ENCODE measurements at regions not wholly inside any gene's neighbourhood (a gene's known extent, or its start where the extent isn't known, plus 50 kb on each side); places are given as distances from the start of the nearest gene placed in this dataset.

DNA sequence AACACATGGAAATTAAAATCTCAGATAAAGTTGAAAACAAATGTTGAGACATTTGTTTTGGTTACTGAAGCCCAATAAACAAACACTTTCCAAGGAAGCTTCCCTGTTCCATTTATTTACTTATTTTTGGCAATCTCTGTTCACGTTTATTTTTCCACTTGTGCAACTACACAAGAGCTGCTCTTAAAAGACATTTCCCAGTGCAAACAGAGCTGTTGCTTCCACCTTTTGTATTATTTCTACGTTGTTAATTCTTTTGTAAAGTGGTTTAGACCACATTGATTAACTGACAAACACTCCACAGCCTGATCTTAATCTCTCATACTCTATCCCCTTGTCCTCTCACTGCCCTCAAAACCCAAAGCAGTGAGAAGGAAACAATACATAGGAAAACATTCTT is 757.6 kb downstream of the LIG4 start:
- peak; percentile 88 for DNase-seq

DNA sequence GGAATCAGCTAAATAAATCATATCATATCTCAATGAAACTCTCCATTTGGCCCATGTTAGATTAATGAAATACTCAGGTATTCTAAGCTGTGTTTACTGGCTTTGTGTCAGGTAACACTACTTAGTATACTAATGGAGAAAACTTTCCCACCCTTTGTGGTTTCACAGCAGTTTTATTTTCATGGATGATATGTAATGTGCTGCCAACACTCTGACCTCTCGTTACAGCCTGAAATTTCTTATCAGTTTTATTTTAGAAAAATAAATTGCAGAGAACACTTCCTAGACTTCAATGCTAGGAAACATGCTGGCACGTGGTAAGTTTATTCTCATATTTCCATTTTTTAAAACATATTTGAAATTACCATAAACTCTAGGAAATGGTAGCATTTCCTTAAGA is 758.9 kb downstream of the LIG4 start:
- DNase-seq: no peak

DNA sequence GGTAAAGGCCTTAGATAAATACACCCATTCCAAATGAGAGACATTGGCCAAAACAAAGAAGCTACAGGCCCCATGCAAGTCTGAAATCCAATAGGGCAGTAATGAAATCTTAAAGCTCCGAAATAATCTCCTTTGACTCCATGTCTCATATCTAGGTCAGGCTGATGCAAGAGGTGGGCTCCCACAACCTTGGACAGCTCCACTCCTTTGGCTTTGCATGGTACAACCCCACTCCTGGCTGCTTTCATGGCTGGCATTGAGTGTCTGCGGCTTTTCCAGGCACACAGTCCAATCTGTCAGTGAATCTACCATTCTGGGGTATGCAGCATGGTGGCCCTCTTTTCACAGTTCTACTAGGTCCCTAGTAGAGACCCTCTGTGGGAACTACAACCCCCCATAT is 762.5 kb downstream of the LIG4 start:
- DNase-seq: no peak

DNA sequence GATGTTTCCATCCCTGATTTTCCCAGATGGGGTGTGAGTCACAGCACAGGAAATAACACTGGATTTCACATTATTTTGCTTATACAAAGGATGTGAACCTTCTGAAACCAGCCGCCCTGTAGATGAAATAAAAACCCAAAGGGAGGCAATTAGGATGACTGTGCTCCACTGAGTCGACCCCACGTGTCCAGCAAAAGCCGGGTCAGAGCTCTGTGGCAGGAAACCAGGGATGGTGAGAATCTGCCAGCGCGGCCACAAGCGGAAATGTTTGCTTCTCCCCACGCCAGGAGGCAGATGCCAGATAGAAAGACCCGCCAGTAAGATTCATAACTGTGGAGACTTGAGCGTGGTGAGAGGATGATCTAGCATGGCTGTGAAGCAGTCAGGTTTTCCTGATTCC is 764.4 kb downstream of the LIG4 start:
- no peak for DNase-seq

DNA sequence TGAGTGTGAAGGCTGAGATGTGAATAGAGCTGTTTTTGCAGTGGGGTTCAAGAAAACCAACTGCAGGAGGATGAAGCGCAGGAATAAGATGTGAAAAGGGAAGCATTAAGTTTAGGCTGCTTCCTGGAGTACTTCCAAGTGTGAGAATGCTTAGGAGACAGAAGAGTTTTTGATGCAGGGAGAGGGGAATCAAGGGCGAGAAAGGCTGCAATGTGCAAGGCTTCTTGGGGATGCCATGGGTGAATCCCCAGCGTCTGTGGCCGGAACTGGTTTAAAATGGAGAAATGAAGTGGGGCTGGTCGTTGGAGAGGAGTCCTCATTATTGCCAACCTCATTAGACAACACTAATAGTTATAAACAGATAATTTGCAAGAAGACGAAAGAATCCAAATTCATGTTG is 764.9 kb downstream of the LIG4 start:
- DNase-seq: no peak

DNA sequence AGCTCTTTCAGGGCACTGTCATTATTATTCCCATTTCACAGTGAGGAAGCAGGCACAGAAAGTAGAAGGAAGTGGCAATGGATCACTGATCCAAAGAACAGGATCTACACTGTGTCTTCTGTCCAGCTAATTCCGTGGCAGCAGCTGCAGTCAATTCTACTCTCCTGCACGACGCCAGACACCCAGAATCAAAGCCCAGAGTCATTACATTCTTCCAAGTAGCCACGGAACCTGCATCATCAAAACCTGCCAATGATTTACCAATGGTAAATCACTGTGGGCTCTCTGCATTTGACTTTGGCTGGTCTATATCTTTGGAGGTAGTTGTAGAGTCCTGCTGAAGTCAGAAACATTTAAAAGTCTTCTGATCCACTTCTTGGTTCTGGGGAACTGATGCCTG is 767.7 kb downstream of the LIG4 start:
- DNase-seq: no peak

DNA sequence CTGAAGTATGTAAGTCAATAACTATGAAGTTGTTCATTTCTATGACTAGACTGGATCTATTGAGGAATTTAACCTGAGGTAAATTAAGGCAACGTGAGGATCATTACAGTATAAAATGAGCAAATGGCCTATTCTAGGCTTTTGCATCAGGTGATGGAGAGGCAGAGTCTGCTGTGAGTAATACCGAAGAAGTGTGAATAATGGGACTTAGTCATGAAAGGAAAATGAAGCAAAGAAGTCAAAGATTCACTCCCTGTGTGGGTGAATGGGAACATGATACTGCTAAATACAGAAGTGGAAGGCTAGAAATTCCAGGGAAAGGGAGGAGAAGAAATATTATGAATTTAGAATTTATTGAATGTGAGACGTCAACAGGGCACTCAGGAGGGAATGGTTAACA is 774.1 kb downstream of the LIG4 start:
- DNase-seq: no peak

DNA sequence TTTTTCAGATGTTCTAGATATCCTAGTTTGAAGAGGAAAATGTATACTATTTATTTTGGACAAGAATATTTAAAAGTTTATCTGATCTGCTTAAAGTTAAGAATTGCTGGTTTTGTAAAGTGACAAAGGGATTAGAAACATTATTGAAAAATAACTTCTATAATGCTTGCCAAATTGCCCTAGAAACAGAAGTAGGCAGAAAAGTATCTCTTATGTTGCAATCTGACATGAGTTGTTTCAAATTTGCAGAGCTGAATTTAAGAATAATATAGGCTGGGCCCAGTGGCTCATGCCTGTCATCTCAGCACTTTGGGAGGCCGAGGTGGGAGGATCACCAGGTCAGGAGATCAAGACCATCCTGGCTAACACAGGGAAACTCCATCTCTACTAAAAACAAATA is 777.1 kb downstream of the LIG4 start:
- no peak for DNase-seq

DNA sequence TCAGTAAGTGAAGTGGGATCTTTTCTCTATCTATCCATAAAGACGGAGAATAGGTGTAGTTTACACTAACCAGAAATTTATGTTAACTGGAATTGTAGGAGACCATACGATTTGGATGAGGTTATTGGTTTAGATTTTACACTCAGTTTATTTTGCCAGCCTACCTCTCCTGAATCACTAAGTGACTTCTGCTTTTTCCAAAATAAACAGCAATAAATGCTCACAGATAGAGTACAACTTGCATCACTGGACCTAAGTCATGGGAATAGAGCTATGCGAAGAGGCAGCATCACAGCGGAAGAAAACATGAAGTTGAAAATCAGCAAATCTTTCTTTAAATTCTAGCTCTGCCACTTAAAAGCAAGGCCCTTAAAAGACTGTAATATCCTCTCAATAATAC is 781.0 kb downstream of the LIG4 start:
- DNase-seq: no peak

DNA sequence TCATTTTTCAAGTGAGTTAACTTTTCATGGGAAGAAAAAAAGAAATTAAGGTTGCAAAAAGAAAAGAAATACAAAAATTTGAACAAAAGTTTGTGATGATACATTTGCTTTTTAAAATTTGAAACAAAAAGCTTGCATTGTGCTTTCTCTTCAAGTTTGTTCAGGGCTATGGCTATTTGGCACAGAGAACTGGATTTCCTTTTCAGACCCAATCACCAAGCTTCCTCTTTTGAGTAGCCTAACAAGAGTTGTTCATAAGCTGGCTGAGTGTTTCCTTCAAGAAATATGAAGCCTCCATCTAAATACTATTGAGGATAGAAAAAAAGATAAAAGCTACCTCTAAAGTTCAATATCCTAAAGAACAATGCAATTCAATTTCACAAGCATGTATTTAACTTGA is 787.8 kb downstream of the LIG4 start:
- DNase-seq: no peak

DNA sequence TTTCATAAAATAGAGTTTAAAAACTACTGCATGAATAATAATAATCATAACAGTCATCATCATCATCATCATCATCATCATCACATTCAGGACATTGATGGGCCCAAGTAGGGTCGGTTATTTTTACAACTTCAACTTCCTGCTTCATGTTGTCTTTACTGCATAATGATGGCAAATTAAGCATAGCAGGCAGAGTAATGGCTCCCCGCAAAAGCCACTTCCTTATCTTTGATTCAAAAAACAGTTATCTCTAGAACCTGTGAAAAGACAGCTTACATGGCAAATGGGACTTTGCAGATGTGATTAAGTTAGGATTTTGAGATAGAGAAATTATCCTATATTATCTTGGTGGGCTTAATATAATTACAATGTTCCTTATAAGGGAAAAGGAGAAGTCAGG is 792.9 kb downstream of the LIG4 start:
- no peak for DNase-seq

DNA sequence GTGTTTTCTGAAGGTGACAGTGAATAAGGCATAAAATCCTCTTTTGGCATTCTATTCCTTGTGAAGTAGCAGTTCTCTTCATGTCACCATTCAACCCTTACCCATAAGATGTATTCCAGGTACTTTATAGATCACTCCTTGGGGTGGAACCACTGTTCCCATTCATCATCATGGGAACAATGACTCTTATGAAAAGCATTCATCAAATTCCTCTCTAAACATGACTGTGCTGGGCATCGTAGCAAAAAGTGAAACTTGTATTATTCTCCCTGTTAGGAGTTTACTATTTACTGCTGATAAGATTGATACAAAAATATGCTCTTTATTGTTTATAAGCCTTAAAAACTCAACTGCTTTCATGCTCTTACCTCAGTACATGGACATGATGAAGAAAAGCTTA is 793.4 kb downstream of the LIG4 start:
- no peak for DNase-seq

DNA sequence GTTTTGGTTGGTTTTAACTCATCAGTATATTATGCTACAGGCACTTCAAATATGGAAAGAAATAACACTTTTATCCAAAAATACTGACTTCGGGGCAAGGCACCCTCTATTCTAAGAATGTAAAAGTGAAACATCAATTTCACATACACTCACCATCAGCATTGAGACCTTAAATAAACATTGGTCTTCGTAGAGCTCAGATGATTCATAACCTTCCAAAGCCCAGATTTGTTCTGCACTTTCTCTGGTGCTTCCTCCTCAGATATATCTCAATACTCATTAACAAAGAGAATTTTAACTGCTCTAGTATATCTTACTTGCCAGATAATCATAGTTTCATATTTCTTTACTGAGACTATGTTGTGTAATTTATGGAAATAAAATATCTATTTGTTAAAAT is 794.3 kb downstream of the LIG4 start:
- no peak for DNase-seq

DNA sequence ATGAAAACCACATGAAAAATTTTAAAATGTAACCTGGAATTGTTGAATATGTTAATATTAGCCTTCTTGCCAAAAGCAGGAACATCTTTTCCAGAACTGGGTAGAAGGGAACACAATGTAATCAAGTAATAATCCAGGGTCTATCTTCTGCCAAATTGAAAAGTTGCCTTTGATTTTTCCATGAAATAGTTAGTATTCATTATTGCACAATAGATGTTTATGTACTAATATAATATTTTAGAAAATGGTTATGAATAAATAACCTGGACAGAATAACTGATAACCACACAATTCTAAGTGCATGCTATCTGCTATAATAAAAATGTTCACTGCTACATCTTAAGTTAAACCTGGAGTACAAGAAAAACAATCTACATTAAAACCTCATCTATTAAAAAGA is 802.3 kb downstream of the LIG4 start:
- no peak for DNase-seq

DNA sequence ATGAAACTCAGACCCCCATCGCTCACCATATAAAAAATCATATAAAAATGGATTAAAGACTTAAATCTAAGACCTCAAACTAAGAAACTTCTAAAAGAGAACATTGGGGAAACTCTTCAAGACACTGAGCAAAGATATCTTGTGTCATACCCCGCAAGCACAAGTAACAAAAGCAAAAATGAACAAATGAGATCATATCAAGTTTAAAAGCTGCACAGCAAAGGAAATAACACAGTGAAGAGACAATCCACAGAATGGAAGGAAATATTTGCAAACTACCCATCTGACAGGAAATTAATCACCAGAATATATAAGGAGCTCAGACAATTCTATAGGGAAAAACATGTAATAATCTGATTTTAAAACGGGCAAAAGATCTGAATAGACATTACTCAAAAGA is 808.3 kb downstream of the LIG4 start:
- DNase-seq: no peak

DNA sequence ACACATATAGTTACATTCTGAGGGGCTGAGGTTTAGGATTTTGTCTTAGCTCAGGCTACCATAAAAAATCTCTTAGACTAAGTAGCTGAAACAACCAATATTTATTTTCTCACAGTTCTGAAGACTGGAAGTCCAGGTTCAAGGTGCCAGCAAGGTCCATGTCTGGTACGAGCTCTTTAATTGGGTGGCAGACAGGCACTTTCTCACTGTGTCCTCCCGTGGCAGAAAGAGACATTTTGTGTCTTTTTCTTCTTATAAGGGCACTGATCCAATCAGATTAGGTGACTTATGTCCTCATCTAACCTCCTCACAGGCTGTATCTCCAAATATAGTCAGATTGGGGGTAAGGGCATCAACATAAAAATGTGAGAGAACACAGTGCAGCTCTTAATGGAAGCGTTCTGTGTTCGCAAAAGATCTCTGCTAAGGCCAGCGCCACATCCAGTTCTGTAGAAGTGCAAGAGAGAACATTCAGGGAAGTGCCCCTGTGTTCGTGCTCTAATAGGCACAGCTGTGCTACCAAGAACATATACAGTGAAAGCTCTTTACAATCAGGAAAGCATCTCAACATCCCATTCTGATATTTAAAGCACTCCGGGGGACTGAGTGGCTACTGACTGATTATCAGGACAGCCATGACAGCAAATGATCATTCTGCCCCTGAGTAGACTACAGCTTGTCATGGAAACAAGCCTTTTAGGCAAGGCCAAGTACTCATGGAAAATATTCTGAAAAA is 819.2 kb downstream of the LIG4 start:
- no peak for DNase-seq

DNA sequence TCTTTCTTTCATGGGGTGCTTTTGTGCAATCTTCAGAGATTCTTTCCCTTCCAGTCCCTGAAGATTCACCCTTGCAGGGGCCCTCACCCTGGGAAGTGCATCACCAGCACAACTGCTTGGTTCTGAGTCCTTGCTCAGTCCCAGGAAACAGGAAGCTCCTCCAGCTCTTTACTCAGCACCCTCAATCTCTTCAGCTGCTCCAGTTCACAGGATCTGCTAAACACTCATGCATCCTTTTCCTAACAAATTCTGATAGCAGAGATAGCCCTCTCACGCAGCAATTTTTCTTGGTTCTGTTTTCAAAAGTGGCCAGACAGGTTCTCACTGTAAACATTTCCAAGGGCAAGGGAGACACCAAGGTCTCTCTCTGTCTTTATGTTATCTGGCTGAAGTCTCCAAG is 823.1 kb downstream of the LIG4 start:
- DNase-seq: no peak

DNA sequence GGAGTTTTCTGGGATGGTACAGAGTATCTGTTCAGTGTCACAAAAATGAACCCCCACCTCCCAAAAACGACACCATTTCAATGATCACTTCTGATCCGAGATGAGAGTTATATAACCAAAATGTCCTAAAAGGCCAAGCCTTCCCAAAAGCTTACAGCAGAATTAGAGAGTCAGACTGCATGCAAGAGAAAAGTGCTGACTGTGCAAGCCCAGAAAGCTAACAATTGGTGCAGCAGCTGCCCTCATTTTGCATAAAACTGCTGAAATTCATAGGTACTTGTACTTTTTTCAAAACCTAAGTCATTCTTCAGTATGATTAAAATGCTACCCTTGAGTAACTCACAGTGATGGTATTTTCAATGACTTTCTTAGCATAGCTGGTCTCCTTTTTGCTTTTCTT is 819.6 kb upstream of the ARGLU1 start:
- DNase-seq: no peak

DNA sequence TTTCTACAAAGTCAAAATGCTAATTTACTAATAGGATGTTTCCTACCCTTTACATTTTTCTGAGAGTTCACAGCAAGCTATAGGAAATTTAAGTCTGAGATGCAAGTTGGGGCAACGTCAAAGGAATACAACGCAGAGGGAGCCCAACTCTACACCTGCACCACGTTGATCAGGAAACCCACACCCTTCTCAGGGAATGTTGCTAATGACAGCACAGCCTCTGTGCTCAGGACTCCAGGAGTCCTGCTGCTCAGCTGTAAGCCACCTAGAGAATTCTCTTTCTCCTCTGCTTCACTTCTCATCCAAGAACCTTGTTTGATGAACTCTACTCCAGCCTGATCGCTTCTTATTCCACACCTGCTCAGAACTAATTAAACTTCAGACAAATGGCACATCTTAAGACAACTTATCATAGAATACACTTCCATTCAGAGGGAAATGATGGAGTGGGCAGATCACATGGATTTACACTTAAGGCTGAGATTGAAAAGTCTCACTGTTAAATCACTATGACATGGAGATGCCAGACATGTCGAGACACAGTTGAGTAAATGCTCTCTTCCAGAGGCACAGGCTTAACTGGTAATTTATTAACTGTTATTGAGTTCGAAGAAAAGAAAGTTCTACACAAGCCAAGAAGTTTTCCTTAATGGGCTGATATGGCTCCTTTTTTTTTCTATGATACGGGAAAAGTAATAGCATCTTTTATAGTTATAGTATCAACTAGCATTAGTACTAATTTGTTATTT is 811.6 kb upstream of the ARGLU1 start:
- no peak for DNase-seq

DNA sequence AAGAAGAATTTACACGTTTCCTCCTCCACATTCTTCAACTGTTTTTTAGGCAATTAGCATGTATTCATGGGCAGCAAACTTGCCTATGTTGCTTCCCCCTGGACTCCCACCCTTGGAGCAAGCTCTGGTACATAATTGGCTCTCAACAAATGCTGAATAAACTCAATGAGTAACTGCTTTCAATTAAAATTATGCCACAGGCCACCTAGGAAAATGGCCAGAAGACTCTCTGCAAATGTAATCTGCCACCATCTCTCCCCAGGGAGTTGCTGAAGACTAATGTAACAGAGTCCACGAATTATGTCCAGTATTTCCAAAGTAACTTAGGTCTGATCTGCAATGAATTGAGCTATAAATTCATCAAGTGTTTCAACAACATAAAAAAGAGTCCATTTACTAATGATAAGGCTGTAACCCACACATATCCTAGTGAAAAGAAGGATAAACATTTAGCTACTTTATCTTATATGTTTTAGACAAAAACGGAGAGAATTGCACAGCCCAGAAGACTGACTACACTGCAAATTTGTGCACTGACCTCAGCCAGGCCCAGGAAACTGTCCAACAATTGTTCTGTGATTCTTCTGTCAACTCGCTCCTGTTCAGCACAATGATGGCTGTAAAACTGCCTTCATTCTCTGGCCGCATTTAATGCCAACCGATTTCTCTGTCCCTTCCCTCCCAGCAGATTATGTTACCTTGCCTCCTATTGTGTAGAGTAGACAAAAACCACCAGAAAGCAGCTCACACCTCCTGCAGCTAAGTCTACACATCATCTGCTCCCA is 808.6 kb upstream of the ARGLU1 start:
- no peak for DNase-seq

DNA sequence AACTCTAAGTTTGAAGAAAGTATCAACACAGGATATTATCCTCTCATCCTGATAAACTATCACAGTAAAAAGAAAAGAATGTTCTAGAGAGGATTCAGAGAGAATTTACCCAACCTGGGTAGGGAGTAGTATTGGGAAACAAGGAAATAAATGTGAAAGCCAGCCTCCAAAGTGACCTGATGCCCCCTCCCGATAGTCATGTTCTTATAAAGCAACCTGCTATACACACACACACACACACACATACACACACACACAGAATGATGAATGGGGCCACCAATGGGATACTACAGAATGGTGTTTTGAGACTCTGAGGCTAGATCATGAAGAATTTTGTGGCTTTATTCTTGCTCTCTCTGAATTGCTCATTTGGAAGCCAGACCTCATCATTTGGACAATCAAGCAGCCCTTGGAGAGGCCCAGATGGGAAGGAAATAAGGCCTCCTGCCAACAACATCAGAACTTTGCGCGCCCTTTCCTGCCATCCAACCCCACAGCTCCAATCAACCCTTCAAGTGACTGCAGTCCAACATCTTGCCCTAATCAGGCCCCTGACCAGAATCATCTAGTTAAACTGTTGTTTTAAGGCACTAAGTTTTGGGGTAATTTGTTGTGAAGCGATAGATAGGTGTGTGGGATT is 807.9 kb upstream of the ARGLU1 start:
- no peak for DNase-seq

DNA sequence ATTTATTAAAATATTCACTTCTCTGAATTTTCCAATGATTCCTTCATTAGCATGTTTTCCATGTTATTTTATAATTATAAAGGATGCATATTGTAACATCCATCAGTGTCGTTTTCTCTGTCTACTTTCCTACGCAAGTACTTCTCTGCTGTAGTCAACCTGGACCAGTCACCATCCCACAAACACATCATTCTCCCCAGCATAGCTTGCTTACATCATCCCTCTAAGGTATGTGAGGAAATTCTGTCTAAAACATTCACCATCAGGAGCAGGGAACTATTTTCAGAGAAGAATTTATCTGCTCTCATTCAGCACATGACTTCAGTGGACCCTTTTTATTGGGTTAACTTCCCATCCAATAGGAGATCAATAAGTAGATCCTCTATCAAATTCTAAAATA is 806.1 kb upstream of the ARGLU1 start:
- no peak for DNase-seq

DNA sequence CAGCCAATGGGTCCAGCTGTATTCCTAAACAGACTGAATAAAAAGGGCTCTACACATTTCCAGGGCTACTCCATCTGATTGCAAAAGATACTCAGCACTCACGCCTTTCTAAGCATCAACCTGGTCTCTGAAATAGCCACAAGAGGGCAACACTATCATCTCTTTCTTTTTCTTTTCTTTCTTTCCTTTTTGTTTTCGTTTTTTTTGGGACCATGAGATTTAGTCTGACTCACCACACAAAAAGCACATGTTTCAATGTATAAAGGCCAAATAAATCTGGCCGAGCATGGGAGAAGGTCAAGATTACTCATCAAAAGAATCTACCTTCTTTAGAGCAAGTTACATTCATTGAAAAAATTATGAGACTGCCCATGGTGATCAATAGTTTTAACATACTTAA is 805.6 kb upstream of the ARGLU1 start:
- no peak for DNase-seq

All from DMS79 (cell line).